Neural progenitor cell (in vitro differentiated cells): ENCODE measurements at regions not wholly inside any gene's neighbourhood (a gene's known extent, or its start where the extent isn't known, plus 50 kb on each side); places are given as distances from the start of the nearest gene placed in this dataset.

Source experiments
- EZH2 ChIP-seq: fragments of 200-600 bp; sonication (generic); IDR thresholded peaks from 2 replicates; pipeline ENCODE4 v1.6.1; 2017; ENCODE audit warnings: antibody characterized with exemption, mild to moderate bottlenecking, moderate library complexity
- TF ChIP-seq, protein P1 (sequence below): fragments of 200-600 bp; sonication (generic); IDR thresholded peaks from 2 replicates; pipeline ENCODE4 v1.5.1; 2017; ENCODE audit warnings: antibody characterized with exemption, mild to moderate bottlenecking

DNA sequence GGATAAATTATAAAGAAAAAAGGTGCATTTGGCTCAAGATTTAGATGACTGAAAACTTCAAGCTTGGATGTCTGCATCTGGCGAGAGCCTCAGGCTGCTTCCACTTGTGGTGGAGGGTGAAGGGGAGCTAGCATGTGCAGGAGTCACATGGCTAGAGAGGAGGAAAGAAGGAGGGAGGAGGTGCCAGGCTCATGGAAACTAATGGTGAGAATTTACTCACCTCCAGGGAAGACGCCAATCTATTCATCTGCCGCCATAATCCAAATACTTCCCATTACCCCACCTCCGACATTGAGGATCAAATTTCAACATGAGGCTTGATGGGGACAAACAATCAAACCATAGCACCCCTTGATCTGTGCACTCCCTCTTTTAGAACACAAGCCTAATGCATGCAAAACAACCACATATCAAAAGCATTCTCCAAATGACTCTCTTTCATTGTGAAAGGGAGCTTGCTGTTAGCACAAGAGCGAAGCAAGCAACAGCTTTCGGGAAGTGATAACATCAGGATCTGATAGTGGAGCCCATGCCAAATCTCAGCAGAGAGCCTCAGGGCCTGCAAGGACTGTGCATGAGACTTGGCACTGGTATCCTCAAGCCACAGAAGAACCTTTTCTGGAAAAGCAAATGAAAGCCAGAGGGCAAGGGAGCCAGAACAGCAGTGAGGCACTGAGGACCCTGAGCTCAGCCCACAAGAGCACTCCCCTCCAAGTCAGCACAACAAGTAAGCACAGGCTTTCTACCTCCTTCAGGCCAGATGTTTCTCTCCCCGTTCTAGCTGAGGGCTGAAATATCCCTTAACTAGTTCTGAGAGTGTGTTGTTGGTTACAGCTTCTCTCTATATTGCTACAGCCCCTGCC is 50.2 kb upstream of the THBS1 start:
- TF ChIP-seq, protein P1, sequence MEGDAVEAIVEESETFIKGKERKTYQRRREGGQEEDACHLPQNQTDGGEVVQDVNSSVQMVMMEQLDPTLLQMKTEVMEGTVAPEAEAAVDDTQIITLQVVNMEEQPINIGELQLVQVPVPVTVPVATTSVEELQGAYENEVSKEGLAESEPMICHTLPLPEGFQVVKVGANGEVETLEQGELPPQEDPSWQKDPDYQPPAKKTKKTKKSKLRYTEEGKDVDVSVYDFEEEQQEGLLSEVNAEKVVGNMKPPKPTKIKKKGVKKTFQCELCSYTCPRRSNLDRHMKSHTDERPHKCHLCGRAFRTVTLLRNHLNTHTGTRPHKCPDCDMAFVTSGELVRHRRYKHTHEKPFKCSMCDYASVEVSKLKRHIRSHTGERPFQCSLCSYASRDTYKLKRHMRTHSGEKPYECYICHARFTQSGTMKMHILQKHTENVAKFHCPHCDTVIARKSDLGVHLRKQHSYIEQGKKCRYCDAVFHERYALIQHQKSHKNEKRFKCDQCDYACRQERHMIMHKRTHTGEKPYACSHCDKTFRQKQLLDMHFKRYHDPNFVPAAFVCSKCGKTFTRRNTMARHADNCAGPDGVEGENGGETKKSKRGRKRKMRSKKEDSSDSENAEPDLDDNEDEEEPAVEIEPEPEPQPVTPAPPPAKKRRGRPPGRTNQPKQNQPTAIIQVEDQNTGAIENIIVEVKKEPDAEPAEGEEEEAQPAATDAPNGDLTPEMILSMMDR = no peak
- no peak for TF ChIP-seq EZH2
